ENCODE measurements at regions not wholly inside any gene's neighbourhood (a gene's known extent, or its start where the extent isn't known, plus 50 kb on each side); places are given as distances from the start of the nearest gene placed in this dataset.

GRCh38 chr2:12863937-12864336 is 147.2 kb downstream of the TRIB2 start:
- TF ChIP-seq CTCF (IDR thresholded peaks at IDR 0.05), result no peak
- no peak for TF ChIP-seq EZH2 (IDR thresholded peaks at IDR 0.05; ENCODE audit: borderline replicate concordance, insufficient read depth, low read depth, low read length, poor library complexity, severe bottlenecking)

Data from B cell (primary cell).